ENCODE measurements at regions not wholly inside any gene's neighbourhood (a gene's known extent, or its start where the extent isn't known, plus 50 kb on each side); places are given as distances from the start of the nearest gene placed in this dataset.

- intact Hi-C loops (cut with micrococcal nuclease), result no loop called here
These were observed 50.3 kb upstream of the TOX3 start for GRCh38 chr16:52597073-52597771.
